Keratinocyte (primary cell): ENCODE measurements at regions not wholly inside any gene's neighbourhood (a gene's known extent, or its start where the extent isn't known, plus 50 kb on each side); places are given as distances from the start of the nearest gene placed in this dataset.

Source experiments
- CTCF ChIP-seq, 3 experiments: IDR thresholded peaks in 1 of 3; conservative IDR thresholded peaks in 1 of 3; optimal IDR thresholded peaks in 1 of 3; 2 replicates in 2 of 3; 3 replicates in 1 of 3; pipeline versions ENCODE3 to v1.5.1; 2011; ENCODE audit warnings: low read length in 3 of 3, mild to moderate bottlenecking in 3 of 3, moderate library complexity in 2 of 3, control low read depth in 1 of 3, inconsistent platforms in 1 of 3; ENCODE audit not compliant: insufficient read depth in 2 of 3; ENCODE audit errors: extremely low read depth in 1 of 3
- EZH2 ChIP-seq: IDR thresholded peaks from one replicate; pipeline ENCODE4 v1.6.1; 2012; ENCODE audit warnings: inconsistent platforms, mild to moderate bottlenecking, low read length, moderate library complexity

GRCh38 chr3:124496061-124496460 is 234.2 kb upstream of the UMPS start:
- TF ChIP-seq CTCF (optimal IDR thresholded peaks at IDR 0.05 in 1 of 3, IDR thresholded peaks at IDR 0.05 in 1 of 3, conservative IDR thresholded peaks at IDR 0.05 in 1 of 3; ENCODE audit: extremely low read depth in 1 of 3, insufficient read depth in 2 of 3, low read length in 3 of 3) (no peak), EZH2 (no peak)
